ENCODE measurements at regions not wholly inside any gene's neighbourhood (a gene's known extent, or its start where the extent isn't known, plus 50 kb on each side); places are given as distances from the start of the nearest gene placed in this dataset.

DNA sequence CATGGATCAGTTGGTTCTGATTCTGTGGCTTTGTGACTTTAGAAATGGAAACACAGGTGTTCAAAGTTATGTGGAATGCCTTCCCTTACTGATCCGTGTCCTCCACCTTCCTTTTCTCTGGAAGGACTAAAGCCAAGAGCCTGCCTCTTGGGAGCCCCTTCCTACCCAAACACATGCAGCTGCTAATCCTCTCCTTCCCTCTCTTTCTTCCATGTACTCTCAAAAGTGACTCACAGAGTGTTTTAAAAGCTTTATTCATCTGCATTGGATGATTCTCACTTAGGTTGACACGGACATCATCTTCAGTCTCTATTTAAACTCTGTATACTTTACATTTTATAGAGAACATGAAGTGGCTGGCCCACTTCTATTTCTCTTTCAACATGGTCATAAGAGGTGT, 856.5 kb upstream of the ARPP21 start:
- no peak overlapping the region for H3K4me3 ChIP-seq (ENCODE audit: low read depth, low read length)
- TF ChIP-seq, protein P1, sequence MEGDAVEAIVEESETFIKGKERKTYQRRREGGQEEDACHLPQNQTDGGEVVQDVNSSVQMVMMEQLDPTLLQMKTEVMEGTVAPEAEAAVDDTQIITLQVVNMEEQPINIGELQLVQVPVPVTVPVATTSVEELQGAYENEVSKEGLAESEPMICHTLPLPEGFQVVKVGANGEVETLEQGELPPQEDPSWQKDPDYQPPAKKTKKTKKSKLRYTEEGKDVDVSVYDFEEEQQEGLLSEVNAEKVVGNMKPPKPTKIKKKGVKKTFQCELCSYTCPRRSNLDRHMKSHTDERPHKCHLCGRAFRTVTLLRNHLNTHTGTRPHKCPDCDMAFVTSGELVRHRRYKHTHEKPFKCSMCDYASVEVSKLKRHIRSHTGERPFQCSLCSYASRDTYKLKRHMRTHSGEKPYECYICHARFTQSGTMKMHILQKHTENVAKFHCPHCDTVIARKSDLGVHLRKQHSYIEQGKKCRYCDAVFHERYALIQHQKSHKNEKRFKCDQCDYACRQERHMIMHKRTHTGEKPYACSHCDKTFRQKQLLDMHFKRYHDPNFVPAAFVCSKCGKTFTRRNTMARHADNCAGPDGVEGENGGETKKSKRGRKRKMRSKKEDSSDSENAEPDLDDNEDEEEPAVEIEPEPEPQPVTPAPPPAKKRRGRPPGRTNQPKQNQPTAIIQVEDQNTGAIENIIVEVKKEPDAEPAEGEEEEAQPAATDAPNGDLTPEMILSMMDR (IDR thresholded peaks at IDR 0.05; ENCODE audit: low read depth, low read length) = no peak
- TF ChIP-seq POLR2A (IDR thresholded peaks at IDR 0.05; ENCODE audit: extremely low read depth, insufficient read length) (no peak), MAX (IDR thresholded peaks at IDR 0.05; ENCODE audit: low read depth, low read length) (no peak), MYC (IDR thresholded peaks at IDR 0.05; ENCODE audit: low read depth, low read length) (no peak)
- no peak for DNase-seq (ENCODE audit: low read depth)

DNA sequence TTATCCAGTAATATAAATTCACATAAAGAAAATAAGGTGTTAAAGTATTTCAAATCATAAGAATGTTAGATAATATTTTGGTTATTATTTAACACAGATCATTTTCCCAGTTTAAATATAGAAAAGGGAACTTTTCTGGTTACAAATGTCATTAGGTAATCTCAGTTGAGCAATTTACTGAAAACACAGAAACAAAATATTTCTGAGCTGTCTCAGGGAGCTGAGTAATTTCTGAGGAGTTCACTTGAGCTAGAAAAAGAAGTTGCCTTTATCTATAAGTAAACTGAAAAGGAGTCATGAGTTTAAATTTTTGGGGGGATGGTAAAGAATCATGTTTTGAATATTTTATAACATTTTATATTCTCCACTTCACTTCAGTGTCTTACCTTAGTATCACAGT, 855.4 kb upstream of the ARPP21 start:
- no peak for DNase-seq (ENCODE audit: low read depth)
- no peak overlapping the region for H3K4me3 ChIP-seq (ENCODE audit: low read depth, low read length)
- no peak for TF ChIP-seq MAX (IDR thresholded peaks at IDR 0.05; ENCODE audit: low read depth, low read length)
- TF ChIP-seq POLR2A (IDR thresholded peaks at IDR 0.05; ENCODE audit: extremely low read depth, insufficient read length) = no peak
- TF ChIP-seq, protein P1 (IDR thresholded peaks at IDR 0.05; ENCODE audit: low read depth, low read length) = no peak
- TF ChIP-seq MYC (IDR thresholded peaks at IDR 0.05; ENCODE audit: low read depth, low read length) = no peak

GRCh38 chr3:34793057-34793456, 846.3 kb upstream of the ARPP21 start:
- H3K4me3 ChIP-seq (ENCODE audit: low read depth, low read length) = no peak overlapping the region
- no peak for TF ChIP-seq POLR2A (IDR thresholded peaks at IDR 0.05; ENCODE audit: extremely low read depth, insufficient read length)
- TF ChIP-seq MAX (IDR thresholded peaks at IDR 0.05; ENCODE audit: low read depth, low read length) = no peak
- TF ChIP-seq, protein P1 (IDR thresholded peaks at IDR 0.05; ENCODE audit: low read depth, low read length) = no peak
- no peak for TF ChIP-seq MYC (IDR thresholded peaks at IDR 0.05; ENCODE audit: low read depth, low read length)
- no peak for DNase-seq (ENCODE audit: low read depth)

DNA sequence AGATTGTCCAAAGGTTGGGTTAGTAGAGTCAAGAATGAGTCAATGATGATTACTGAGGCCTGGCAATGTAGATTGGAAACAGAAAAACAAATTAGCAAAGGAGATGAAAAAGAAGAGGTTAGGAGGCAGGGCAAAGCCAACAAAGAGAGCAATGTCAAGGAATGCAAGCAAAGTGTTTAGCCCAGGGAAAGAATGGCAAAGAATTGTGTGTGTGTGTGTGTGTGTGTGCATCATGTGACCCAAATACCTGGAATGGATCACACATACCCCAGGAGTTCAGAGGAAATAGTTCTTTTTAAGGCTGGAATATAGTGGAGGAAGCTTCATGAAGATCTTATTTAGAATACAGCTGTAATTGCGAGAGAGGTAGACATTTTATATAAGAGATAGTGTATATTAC, 831.7 kb upstream of the ARPP21 start:
- DNase-seq (ENCODE audit: low read depth) = no peak

GRCh38 chr3:34808287-34808686, 831.0 kb upstream of the ARPP21 start:
- H3K4me3 ChIP-seq (ENCODE audit: low read depth, low read length) = no peak overlapping the region
- TF ChIP-seq POLR2A (IDR thresholded peaks at IDR 0.05; ENCODE audit: extremely low read depth, insufficient read length) (no peak), MAX (IDR thresholded peaks at IDR 0.05; ENCODE audit: low read depth, low read length) (no peak), MYC (IDR thresholded peaks at IDR 0.05; ENCODE audit: low read depth, low read length) (no peak)
- TF ChIP-seq, protein P1 (IDR thresholded peaks at IDR 0.05; ENCODE audit: low read depth, low read length) = no peak
- DNase-seq (ENCODE audit: low read depth) = no peak

More for the DNA sequence above, 831.7 kb upstream of the ARPP21 start:
- TF ChIP-seq POLR2A (IDR thresholded peaks at IDR 0.05; ENCODE audit: extremely low read depth, insufficient read length) = no peak
- TF ChIP-seq MAX (IDR thresholded peaks at IDR 0.05; ENCODE audit: low read depth, low read length) = no peak
- TF ChIP-seq MYC (IDR thresholded peaks at IDR 0.05; ENCODE audit: low read depth, low read length) = no peak
- TF ChIP-seq, protein P1 (IDR thresholded peaks at IDR 0.05; ENCODE audit: low read depth, low read length) = no peak
- no peak overlapping the region for H3K4me3 ChIP-seq (ENCODE audit: low read depth, low read length)

DNA sequence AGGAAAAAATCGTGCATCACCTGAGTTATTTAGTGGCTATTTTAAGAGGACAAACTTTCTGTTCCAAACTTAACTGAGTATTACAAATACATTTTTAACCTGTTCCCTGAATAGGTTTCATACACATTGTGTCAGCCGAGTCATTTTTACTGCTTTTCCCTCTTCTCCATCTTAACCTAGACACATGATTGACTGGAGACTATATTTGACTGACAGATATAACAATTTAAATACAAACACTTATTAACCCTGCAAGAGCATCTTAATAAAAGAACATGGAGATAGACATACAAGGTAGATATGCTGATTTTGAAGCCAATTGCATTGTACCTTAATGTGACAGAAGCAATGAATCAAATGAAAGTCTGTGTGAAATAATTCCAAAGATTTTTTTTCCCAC, 810.5 kb upstream of the ARPP21 start:
- TF ChIP-seq MAX (IDR thresholded peaks at IDR 0.05; ENCODE audit: low read depth, low read length) (no peak), MYC (IDR thresholded peaks at IDR 0.05; ENCODE audit: low read depth, low read length) (no peak), POLR2A (IDR thresholded peaks at IDR 0.05; ENCODE audit: extremely low read depth, insufficient read length) (no peak)
- TF ChIP-seq, protein P1 (IDR thresholded peaks at IDR 0.05; ENCODE audit: low read depth, low read length) = no peak
- H3K4me3 ChIP-seq (ENCODE audit: low read depth, low read length) = no peak overlapping the region
- no peak for DNase-seq (ENCODE audit: low read depth)
